Activated CD4-positive, alpha-beta T cell treated with anti-CD3 and anti-CD28 coated beads, Interleukin-2, amount 50 U/mL, for 16 hours (primary cell): ENCODE measurements at regions not wholly inside any gene's neighbourhood (a gene's known extent, or its start where the extent isn't known, plus 50 kb on each side); places are given as distances from the start of the nearest gene placed in this dataset.

ENCODE experiments used
- DNase-seq: peaks from one replicate; pipeline ENCODE4 v3.0.0-alpha.2; 2020

DNA sequence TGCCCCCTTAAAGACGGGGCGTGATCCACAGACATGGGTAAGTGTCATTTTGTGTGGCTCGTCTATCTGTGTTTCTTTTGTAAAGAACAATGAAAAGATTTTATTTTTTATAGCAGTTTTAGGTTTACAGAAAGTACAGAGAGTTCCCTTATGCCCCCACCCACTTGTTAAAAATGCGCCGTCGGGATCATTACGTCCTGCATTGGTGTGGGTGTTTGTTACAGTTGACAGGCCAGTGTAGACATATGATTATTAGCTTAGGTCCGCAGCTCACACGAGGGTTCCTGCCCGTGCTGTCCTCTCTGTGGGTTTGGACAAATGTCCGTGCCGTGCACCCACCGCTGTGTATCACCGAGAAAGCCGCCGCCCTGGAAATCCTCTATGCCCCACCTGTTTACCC is 50.5 kb downstream of the RGS12 start:
- no peak for DNase-seq

DNA sequence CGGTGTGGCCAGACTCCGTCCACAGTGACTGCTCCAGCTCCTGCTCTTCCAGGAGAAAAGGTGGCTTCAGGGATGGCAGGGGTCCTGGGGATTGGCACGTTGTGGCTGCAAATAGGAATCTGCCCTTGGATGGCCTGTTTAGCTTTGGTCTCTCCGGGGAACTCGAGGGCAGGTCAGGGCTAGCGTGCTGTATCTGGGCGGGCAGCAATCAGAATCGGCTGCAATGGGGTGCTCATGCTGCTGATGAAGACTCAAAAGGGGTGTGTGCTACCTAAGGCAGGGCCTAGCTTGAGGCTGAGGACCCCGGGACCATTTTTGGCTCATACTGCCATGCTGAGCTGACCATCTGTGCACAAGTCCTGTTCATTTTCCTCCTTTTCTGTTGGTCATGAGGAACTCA is 51.3 kb downstream of the RGS12 start:
- DNase-seq: no peak

DNA sequence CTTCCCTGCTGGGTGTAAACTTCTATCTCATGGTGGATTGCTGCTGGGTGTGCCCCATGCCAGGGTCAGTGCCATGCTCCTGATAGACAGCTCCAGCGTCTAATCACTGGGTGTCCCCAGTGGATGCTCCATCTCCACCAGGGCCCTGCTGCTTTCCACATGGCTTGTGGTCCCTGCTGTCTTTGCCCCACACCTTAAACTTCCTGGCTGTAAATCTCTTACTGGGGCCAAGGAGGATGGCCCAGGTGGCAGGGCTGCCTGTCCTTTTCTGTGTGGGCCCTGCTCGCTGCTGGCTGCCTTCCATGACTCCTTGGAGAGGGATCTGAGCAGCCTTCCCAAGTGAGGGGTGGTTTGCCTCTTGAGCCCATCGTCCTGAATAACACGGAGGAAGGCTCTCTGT is 51.8 kb downstream of the RGS12 start:
- no peak for DNase-seq

DNA sequence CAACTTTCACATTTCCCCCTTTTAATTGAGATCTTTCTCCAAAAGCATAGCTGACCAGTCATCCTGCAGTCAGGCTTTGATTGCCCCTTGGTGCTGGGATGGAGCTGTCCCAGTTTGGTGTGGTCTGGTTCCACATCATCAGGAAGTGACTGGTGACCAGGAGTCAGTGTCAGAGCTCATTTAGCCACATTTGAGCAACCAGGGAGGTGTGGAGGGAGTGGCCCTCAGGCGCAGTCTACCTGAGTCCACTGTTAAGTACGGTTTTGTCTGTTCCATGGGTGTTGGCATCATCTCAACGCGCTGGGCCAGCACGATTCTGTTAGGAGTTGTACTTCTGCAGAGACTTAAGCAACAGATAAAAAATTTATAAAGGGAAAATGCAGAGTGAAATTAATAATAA is 52.6 kb downstream of the RGS12 start:
- no peak for DNase-seq

DNA sequence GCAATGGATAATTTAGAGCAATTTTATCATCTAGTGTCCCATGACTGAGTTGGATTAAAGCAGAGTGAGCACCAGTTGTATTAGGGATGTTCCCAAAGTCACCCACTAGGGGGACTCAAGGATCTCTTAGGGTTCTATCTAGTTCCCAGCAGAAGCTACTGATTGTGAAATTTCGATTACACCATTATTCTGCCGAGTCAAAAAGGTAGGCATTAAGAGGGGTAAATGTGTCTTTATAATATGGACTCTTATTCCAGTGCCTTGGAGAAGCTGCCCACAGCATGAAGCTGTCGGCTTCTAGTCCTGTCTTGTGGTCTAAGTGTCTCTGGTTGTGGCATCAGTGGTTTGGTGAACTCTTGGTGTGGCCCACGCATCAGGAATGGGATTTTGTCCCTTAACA is 53.3 kb downstream of the RGS12 start:
- peak; percentile 67 for DNase-seq

DNA sequence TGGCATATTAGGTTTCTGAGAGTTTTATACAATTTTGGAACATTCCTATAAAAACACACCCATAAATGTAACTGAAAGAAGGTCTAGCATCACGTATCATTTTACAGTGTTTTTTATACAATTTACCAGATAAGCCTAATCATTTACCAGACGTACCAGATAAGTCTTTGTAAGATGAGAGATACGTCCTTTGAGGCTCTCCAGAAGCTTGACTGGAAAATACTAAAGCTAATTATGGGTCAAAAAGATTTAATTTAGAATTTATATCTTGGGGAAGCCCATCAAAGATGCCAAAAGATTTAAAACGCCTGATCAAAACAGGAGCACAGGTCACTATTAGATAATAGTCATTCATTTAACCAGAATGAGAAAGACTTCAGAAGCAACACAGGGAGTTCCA is 55.0 kb downstream of the RGS12 start:
- DNase-seq: no peak

DNA sequence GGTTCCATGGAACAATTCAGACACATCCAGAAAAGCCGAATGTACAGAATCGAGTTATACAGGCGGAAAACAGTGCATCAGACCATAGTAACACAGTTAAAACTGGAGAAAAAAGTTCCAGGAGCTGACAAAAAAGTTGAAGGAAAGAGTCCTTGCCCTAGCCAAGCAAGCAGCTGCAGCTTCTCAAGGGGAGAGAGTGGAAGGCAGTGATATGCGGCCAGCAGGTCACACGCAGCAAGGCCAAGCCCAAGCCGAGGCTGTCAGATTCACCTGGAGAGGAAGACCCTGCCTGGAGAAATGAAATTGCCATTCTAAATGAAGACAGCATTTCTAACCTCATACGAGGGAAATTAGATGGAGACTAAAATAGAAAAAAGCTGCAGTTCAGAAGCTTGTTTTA is 55.8 kb downstream of the RGS12 start:
- DNase-seq: no peak

DNA sequence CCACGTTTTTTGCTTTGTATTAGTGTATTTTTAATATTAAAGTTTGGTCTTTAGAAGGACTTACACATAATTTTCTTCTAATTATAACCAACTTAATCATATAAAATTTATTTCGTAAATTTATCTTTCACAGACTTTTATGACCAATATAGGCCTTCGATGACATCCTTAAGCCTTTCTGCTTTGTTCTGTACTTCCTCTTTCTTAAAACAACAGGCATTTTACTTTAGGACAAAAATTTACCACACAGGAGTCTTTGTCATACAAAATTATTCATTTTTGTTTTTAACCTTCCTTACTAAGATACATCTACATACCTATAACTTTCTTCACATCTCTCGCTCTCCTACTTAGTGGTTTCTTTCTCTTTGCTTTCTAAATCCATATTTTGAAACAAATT is 56.3 kb downstream of the RGS12 start:
- DNase-seq: no peak

DNA sequence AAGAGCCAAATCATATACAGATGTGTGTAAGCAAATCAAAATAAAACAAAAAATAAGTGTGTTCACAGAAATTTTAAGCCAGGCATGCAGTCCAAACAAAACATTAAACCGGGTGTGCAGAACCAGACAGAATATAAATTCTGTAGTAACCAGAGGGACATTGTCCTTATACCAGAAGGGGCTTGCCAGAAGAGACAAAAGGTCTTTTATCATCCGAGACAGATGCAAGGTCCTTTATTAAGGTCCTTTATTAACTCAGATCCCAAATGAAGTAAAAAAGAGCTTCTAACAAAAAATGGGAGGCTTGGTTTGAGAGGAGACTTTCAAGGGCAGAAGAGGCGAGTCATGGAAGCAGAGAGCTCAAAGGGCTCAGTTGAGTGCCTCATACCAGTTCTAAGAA is 59.2 kb downstream of the RGS12 start:
- DNase-seq: no peak

DNA sequence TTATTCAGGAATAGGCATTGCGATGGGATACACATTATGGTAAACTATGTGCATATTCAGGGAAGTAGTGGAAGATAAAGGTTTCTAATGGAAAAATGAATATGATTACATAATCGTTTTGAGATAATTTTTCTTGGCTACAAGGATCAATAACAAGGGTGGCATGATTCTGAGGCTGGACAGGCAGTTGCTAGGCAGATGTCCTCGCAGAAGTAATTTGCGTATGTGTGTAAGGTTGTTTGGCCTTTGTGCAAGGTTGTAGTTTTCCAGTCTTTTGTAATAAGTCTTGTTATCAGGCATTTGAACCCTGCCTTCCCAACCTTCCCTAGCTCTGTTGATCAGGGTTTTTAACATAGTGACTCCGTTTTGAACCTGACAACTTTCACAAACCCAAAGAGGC is 59.7 kb downstream of the RGS12 start:
- DNase-seq: no peak

DNA sequence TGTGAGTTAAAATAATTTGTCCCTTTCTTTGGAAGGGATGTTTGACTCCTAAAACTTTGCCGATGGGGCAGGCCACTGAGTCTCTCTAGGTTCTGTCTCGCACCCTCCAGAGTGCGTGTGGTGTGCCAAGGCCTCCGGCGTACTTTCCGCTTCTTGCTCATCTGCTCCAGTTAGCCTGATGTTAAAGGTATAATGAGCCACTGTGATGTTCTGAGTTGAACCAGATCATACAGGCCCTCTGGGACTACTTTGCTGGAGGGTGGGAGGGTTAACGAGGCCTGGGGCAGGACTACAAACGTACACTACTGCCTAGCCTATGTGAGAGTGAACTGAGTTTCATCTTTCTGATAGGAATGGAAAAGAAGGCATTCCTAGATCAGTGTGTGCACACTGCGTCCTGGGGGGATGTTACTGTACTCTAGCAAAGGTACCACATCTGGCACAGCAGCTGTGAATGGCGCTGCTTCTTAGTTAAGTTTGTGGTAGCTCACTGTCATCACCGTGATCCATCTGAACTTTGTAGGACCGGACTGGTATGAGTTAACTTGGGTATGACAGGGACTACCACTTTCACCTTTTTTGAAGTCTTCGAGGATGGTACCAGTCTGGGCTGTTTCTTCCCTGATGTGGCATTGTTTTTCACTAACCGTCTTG is 60.2 kb downstream of the RGS12 start:
- DNase-seq: no peak

DNA sequence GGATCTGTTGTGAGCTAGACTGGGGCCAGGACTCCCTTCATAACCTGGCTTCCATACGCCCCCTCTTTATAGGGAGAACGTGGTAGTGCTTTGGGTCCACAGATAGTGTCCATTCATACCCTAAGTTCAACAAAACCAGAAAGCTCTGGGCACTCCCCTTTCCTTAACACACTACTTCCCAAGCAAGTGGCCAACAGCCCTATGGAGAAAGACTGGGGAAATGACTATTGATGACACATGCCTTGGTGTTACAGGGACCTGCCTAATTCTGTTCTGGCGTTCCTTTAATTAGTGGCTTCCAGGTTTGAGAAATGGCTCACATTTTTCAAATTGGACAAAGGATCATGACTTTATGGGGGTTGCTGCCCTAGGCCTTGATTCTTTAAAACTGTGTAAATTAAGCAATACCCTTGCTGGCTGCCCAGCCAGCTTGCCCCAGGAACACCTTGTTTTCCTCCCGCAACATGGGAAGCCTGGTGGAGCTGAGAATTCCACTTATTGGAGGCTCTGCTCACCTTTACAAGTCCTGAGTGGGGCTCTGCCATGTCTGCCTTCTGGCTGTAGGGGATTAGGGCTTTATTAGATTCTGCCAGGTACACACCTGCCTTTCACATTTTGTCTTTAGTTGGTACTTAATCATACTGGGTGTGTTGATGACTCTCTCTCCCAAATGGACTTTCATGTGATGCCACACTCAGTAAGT is 61.1 kb downstream of the RGS12 start:
- no peak for DNase-seq

DNA sequence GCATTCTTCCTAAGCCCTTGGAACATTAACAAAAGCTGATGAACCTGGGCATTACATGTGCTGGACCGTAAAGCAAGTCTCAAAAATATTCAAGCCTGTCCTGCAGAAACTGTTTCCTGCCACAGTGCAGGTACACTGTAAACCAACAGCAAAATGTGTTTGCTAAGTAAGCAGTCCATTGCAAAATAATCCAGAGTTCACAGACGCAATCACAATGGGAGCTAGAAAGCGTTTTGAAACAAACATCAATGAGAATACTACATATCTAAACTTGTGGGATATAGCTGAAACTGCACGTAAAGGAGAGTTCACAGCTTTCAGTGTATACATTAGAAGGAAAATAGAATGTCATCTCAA is 61.6 kb downstream of the RGS12 start:
- DNase-seq: no peak

DNA sequence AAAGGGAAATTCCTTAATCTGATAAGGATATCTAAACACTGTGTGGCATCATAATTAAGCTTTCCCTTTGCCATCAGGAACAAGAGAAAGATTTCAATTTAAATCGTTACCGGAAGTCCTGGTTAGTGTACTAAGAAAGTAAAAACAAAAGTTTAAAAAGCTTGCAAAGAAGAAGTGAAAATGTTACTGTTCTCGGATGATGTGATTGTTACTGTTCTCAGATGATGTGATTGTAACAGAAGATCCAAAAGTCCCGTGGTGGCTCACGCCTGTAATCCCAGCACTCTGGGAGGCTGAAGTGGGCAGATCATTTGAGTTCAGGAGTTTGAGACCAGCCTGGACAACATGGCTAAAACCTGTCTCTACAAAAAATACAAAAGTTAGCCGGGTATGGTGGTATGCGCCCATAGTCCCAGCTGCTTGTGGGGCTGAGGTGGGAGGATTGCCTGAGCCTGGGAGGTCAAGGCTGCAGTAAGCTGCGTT is 62.5 kb downstream of the RGS12 start:
- DNase-seq: peak; percentile 21

DNA sequence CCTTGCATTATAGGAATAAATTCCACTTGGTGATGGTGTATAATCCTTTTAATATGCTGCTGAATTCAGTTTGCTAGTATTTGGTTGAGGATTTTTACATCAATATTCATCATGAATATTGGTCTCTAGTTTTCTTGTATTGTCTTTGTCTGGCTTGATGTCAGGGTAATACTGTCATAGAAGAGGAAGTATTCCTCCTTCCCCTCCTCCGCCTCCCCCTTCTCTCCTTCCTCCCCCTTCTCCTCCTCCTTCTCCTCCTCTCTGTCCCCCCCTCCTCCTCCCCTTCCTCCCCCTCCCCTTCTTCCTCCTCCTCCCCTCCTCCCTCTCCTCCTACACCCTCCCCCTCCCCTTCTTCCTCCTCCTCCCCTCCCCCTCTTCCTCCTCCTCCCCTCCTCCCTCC is 65.8 kb downstream of the RGS12 start:
- no peak for DNase-seq

DNA sequence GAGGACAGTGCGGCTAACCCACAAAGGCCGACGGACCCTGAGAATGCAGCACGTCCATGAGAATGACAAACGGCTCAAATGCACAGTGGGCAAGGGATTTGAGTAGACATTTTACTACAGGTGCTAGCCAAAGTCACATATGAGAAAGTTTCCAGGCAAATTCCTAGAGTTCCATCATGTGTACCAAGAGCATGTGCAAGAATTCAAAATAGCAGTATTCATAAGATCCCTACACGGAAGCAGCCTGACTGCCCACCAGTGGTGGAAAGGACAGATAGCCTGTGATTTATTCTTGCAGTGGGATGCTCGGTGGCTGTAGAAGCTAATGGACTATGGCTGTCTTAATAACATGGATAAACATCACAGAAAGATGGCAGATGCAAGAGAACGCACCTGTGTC is 68.0 kb downstream of the RGS12 start:
- no peak for DNase-seq

DNA sequence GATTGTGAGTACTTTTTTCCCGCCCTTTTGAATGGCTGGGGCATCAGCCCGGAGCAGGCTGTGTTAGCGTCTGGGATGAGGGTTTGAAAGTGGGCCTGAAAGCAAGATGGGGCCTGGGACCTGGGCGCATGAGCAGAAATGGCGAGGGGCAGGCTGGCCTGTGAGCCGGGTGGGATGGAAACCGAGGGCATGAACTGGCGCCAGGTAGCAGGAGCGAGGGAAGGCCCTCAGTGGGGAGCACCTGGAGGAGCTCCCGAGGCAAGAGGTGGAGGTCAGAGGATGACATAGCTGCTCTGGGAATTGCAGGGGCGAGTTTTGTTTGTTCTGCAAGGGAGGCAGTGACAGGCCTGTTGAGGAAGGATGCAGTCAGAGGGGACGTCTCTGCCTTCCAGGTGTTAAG is 68.6 kb downstream of the RGS12 start:
- DNase-seq: no peak

DNA sequence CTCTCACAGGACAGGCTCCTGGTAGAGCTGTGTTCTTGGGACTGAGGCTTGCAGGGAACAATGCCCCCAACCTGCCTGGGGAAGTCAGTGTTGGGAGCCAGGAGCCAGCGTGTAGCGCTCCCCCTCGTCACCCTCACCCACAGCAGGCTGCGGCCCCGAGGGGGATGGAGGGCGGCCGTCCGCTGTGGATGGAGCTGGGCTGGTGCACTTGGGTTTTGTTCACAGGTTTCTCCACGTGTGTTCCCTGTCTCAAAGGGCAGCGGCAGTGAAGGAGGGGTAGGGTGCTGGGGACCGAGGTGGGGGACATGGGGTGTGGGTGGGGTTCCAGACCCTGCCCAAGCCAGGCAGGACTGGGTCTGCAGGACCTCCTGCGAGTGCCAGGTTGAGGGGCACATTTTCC is 69.1 kb downstream of the RGS12 start:
- DNase-seq: no peak

DNA sequence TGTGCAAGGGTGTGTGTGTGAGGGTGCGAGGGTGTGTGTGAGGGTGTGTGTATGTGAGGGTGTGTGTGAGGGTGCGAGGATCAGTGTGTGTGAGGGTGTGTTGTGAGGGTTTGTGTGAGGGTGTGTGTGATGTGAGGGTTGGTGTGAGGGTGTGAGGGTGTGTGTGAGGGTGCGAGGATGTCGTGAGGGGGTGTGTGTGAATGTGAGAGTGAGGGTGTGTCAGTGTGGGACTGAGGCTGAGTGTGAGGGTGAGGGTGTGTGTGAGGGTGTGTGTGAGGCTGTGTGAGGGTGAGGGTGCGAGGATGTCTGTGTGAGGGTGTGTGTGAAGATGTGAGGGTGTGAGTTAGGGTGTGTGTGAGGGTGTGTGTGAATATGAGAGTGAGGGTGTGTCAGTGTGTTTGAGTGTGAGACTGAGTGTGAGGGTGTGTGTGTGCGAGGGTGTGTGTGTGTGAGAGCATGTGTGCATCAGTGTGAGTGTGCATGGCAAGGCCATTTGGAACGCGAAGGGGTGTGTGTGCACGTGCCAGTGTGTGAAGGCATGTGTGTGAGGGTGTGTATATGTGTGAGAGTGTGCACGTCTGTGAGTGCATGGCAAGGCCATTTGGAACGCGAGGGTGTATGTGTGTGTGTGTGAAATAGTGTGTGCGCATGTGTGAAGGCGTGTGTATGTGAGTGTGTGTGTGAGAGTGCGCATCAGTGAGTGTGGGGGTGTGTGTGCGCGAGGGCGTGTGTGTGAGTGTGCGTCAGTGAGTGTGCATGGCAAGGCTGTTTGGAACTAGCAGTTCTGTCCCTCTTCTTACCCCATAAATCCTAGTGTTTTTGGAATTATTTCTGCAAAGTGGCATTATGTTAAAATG is 69.8 kb downstream of the RGS12 start:
- no peak for DNase-seq

DNA sequence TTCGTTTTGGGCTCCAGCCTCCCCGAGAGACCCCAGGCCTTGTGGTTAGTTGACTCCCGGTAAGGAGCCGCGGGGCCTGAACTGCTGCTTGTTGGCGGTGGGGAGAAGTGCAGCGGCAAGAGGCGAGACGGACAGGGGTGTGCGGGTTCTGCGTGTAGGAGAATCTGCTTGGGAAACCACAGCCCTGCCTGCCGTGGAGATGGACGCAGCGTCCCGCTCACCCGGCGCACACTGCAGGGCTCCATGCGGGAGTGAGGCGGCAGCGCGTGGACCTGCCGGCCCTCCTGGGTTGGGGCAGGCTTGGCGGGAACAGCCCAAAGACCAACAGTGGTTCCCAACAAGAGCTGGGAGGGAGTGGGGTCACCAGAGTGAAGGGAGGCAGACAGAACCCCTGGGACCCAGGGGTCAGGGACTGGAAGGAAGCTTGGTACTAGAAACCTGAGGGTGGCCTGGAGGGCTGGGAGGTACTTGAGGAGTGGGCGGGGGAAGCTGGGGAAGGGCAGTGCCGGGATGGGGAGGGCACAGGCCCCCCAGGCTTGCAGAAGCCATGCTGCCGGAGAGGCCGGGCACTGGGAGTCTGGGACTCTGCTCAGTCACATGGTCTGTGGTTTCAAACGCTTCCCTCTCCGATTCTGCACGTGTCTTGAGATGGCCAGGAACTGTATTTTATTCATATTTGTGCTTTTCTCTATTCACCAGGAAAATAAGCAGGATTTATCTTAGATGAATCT is 70.8 kb downstream of the RGS12 start:
- no peak for DNase-seq

DNA sequence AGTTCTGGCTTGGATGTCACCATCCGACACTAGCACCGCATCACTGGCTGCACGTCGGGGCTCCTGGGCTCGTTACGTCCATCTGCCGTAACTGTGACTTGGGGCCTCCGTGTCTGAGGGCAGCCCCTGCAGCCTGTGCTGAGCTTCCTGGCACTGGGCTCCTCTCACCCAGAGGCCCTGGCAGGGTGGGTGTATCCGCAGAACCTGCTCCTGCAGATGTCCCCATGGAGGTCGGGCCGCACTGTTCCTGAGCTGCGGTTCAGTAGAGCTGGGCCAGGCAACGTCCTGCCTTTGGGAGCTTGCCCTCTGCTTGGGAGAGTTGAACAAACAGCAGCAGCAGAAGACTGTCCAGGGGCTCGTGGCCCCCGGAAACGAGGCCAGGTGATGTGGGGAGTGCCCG is 71.4 kb downstream of the RGS12 start:
- DNase-seq: no peak

DNA sequence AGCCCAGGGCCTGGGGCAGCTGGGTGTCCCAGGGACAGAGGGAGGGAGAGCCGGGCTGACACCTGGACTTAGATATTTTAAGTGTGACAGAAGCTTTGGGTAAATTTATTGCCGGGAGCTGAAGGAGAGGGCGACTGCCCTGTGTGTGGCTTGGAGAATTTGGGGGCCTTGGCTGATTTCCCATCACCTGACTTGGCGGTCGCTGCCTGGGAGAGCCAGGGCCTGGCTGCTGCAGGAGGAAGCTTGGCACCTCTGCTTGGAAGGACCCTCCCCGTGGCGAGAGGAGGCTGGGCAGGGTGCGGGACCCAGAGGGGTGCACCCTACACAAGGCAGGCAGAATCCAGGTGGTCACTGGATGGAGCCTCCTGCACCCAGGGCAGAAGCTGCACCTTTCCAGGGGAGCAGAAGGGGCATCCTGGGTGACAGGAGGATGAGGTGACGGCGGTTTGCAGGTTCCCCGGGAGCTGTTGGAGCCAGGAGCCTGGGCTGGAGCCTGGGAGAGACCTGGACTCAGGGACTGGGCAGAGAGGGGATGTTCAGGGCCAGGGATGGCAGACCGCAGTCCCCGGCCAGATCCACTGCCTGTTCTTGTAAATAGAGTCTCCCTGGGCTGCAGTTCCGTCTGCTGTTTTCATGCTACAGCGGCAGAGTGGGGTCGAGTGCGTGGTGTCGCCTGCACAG is 72.0 kb downstream of the RGS12 start:
- no peak for DNase-seq

DNA sequence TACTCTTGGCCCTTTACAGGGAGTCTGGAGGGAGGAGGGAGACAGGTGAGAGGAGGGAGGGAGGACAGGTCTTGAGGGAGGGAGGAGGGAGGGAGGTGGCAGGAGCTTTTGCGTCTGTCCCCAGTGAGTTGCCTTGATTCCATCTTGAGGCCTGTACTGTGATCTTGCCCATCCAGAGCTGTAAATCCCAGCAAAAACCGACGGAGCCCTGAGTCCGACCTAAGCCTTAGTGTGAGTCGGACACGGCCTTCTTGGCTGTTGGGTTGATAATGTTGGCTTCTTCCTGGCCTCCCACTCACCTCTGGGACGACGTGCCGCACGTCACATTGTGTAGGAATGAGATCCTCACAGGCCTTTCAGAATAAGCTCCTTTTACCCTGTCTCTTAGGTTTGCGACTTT is 72.5 kb downstream of the RGS12 start:
- DNase-seq: no peak
